Adipocyte (in vitro differentiated cells): ENCODE measurements at regions not wholly inside any gene's neighbourhood (a gene's known extent, or its start where the extent isn't known, plus 50 kb on each side); places are given as distances from the start of the nearest gene placed in this dataset.

Experiments used
- DNase-seq: peaks from one replicate; pipeline ENCODE4 v3.0.0-alpha.2; 2015; ENCODE audit warnings: low read depth
- H3K27me3 ChIP-seq: replicated peaks from 2 replicates; pipeline ENCODE4 v1.7.0; 2013; ENCODE audit warnings: mild to moderate bottlenecking, low read length, moderate library complexity; ENCODE audit not compliant: control insufficient read depth, insufficient read depth
- H3K36me3 ChIP-seq: 2 replicates; pipeline ENCODE4 v1.7.0; 2013; ENCODE audit warnings: low read length, mild to moderate bottlenecking, moderate library complexity; ENCODE audit not compliant: control insufficient read depth, insufficient read depth, severe bottlenecking
- H3K4me1 ChIP-seq: 2 replicates; pipeline ENCODE4 v1.7.0; 2013; ENCODE audit warnings: mild to moderate bottlenecking, low read length, moderate library complexity; ENCODE audit not compliant: control insufficient read depth, insufficient read depth
- H3K4me3 ChIP-seq: 2 replicates; pipeline ENCODE4 v1.7.0; 2013; ENCODE audit warnings: mild to moderate bottlenecking, low read length, moderate library complexity
- H3K9ac ChIP-seq: 2 replicates; pipeline ENCODE4 v1.7.0; 2013; ENCODE audit warnings: mild to moderate bottlenecking, low read length, moderate library complexity
- H3K9me3 ChIP-seq: 2 replicates; pipeline ENCODE4 v1.7.0; 2013; ENCODE audit warnings: mild to moderate bottlenecking, low read length, moderate library complexity; ENCODE audit not compliant: control insufficient read depth

DNA sequence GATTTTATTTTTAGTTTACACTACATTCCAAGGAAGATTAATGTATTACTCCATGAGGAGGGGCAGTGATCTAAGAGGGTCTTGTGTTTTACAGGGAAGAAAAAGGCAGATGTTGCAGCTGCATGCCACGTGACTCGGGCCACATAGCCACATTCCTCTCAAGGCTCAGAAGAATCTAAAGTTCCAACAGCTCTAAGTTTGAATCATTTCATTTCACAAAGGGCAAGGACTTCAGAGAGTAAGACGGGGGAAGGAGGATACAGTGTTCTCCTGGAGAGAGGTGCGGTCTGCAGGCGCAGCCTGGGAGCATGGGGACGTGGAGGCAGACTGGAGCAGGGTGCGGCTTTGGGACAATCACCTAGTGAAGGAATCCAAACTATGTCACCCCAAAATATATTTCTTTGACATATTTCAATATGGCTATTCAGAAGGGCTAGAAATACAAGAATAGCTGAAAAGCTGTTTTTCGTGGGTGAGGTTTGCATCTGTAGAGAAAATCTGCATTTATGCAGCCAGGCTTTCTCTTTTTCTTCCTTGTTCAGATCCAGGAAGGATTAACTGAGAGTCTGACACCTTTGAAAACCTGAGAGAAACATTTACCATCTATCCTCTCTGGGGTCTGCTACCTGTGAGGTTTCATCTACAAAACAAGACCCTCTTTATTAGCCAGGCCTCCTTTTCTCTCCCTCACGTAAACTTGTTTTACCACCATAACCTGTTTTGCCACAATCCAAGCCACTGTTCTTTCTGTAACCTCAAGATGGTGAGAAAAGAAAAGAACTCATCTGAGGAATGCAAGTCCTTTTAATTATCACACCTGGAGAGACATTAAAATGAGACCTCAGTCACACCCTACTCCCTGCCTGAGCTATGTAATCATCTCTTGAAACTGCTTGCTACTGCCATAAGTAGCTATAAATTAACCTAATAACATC is 165.1 kb upstream of the NDUFV2 start:
- Histone ChIP-seq H3K4me3 (no peak overlapping the region), H3K9me3 (peaks cover 3% of the 10 kb centered on the region), H3K4me1 (no peaks in the 10 kb centered on the region), H3K27me3 (no peaks in the 10 kb centered on the region), H3K9ac (no peak overlapping the region), H3K36me3 (no peaks in the 10 kb centered on the region)
- DNase-seq: peak; percentile 33

- H3K36me3 ChIP-seq: no peaks in the 10 kb centered on the region
- no peak overlapping the region for H3K9ac ChIP-seq
- peaks cover 11% of the 10 kb centered on the region for H3K4me1 ChIP-seq
- no peaks in the 10 kb centered on the region for H3K27me3 ChIP-seq
- no peak overlapping the region for H3K4me3 ChIP-seq
- no peaks in the 10 kb centered on the region for H3K9me3 ChIP-seq
- no peak for DNase-seq
These were observed 163.7 kb upstream of the NDUFV2 start for GRCh38 chr18:8938817-8939216.

GRCh38 chr18:8942021-8942908 is 160.2 kb upstream of the NDUFV2 start:
- Histone ChIP-seq H3K27me3 (no peaks in the 10 kb centered on the region), H3K4me1 (peaks cover 30% of the 10 kb centered on the region), H3K36me3 (no peaks in the 10 kb centered on the region), H3K9me3 (peaks cover 5% of the 10 kb centered on the region), H3K4me3 (no peak overlapping the region), H3K9ac (no peak overlapping the region)
- DNase-seq: peak; percentile 50

- H3K4me1 ChIP-seq: peaks cover 36% of the 10 kb centered on the region
- H3K9ac ChIP-seq: no peak overlapping the region
- DNase-seq: no peak
- no peaks in the 10 kb centered on the region for H3K36me3 ChIP-seq
- no peak overlapping the region for H3K4me3 ChIP-seq
- H3K9me3 ChIP-seq: peaks cover 5% of the 10 kb centered on the region
- no peaks in the 10 kb centered on the region for H3K27me3 ChIP-seq
These were observed 159.5 kb upstream of the NDUFV2 start for GRCh38 chr18:8942909-8943545.

DNA sequence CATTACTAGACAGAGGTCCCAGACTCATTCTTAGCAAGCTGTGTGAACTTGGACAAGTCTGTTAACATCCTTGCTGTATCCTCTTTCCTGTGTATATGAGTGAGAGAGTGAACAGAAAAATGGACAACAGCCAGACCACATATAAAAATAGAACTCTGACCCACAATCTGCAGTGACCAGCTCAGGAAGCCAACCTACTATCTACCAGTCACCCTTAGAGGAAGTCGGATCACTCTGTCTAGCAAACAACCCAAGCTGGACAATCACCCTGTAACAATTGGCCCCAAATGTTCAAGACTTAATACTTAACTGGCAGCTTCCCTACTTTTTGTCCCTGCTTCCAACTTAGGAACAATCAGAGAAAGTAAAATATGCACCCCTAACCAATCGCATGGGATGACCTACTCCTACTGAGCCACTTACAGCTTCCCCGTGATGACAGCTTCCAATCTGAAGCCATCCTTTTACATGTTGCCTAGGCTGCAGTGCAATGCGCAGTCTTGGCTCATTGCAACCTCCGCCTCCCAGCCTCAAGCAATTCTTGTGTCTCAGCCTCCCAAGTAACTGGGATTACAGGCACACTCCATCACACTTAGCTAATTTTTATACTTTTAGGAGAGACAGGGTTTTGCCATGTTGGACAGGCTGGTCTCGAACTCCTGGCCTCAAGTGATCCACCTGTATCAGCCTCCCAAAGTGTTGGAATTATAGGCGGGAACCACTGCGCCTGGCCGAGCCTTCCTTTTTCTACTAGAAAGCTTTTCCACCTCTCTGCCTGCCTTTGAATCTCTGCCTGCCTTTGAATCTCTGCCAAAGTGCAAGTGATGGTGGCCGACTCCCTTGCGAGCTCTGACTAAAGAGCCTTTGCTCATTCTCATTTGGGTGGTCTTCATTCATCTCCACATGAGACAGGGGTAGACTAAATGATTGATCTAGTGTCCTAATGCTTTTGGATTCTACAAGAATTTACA is 158.3 kb upstream of the NDUFV2 start:
- Histone ChIP-seq H3K27me3 (no peaks in the 10 kb centered on the region), H3K9me3 (peaks cover 5% of the 10 kb centered on the region), H3K4me1 (peaks cover 48% of the 10 kb centered on the region), H3K9ac (peak overlapping the region; percentile 62), H3K36me3 (no peaks in the 10 kb centered on the region), H3K4me3 (peak overlapping the region; percentile 25)
- DNase-seq: peak; percentile 33

GRCh38 chr18:8944871-8945245 is 157.6 kb upstream of the NDUFV2 start:
- Histone ChIP-seq H3K9me3 (peaks cover 5% of the 10 kb centered on the region), H3K9ac (peak overlapping the region; percentile 62), H3K4me3 (no peak overlapping the region), H3K27me3 (no peaks in the 10 kb centered on the region), H3K36me3 (no peaks in the 10 kb centered on the region), H3K4me1 (peaks cover 52% of the 10 kb centered on the region)
- no peak for DNase-seq

DNA sequence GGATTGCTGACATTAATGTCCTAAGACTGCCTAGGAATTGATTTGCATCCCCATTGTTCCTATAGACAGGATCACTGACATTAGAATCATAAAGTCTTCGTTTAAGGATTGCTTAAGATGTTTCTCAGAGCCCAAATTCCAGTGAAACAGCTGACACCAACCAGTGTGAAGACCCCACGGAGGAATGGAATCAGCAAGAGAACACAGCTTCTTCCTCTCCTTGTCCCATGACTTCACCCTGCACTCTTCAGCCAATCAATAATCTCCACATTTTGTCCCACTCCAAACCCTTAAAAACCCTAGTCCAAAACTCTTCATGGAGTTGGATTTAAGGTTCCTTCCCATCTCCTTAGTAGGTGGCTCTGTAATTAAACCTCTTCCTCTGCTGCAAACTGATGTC is 157.0 kb upstream of the NDUFV2 start:
- no peaks in the 10 kb centered on the region for H3K27me3 ChIP-seq
- peak overlapping the region; percentile 62 for H3K9ac ChIP-seq
- no peak overlapping the region for H3K4me3 ChIP-seq
- peaks cover 52% of the 10 kb centered on the region for H3K4me1 ChIP-seq
- H3K9me3 ChIP-seq: peaks cover 5% of the 10 kb centered on the region
- no peak for DNase-seq
- no peaks in the 10 kb centered on the region for H3K36me3 ChIP-seq

DNA sequence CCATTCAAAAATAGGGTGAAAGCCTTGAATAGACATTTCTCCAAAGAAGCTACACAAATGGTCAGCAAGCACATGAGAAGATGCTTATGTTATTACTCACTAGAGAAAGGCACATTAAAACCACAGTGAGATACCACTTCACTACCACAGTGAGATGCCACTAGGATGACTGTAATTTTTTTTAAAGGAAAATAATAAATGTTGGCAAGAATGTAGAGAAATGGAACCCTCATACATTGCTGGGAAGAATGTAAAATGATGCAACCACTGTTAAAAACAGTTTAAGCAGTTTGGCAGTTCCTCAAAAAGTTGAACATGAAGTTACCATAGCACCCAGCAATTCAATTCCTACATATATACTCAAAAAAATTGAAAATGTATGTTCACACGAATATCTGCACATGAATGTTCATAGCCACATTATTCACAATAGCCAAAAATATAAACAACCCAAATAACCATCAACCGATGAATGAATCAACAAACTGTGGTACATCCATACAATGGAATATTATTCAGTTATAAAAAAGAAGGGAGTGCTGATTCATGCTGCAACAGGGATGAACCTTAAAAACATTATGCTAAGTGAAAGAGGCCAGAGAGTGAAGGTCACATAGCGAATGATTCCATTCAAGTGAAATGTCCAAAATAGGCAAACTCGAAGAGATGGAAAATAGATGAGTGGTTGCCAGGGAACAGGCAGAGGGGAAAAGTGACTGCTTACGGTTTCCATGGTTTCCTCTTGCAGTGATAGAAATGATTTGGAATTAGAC is 156.2 kb upstream of the NDUFV2 start:
- H3K9me3 ChIP-seq: peaks cover 5% of the 10 kb centered on the region
- no peak overlapping the region for H3K9ac ChIP-seq
- H3K27me3 ChIP-seq: no peaks in the 10 kb centered on the region

GRCh38 chr18:8947566-8947965 is 154.9 kb upstream of the NDUFV2 start:
- Histone ChIP-seq H3K36me3 (no peaks in the 10 kb centered on the region), H3K4me1 (peaks cover 58% of the 10 kb centered on the region), H3K4me3 (no peak overlapping the region), H3K9me3 (peaks cover 5% of the 10 kb centered on the region), H3K9ac (peak overlapping the region; percentile 65), H3K27me3 (no peaks in the 10 kb centered on the region)
- DNase-seq: no peak

More for the DNA sequence above, 156.2 kb upstream of the NDUFV2 start:
- Histone ChIP-seq H3K36me3 (no peaks in the 10 kb centered on the region), H3K4me3 (peak overlapping the region; percentile 52), H3K4me1 (peaks cover 52% of the 10 kb centered on the region)
- peak; percentile 94 for DNase-seq

DNA sequence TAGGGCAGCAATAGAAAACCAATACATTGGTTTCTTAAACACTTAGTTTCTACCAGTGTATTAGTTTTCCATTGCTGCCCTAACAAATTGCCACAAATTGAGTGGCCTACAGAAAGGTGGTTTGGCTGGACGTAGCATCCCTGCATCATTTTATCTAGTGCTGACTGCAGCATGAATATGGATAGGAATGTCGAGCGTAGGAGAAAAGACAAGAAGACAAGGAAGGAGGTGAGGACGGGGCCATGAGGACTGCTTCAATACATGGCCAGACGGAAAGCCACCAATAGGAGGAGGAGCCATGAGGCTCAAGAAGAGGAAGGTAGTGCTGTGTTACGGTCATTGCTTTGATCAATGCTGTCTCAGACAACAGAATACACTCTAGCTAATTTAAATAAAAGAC is 154.5 kb upstream of the NDUFV2 start:
- Histone ChIP-seq H3K36me3 (no peaks in the 10 kb centered on the region), H3K4me1 (peaks cover 59% of the 10 kb centered on the region), H3K9me3 (peaks cover 5% of the 10 kb centered on the region), H3K4me3 (peak overlapping the region; percentile 49), H3K27me3 (no peaks in the 10 kb centered on the region), H3K9ac (peak overlapping the region; percentile 65)
- DNase-seq: no peak
